MCF 10A (cell line): ENCODE measurements at regions not wholly inside any gene's neighbourhood (a gene's known extent, or its start where the extent isn't known, plus 50 kb on each side); places are given as distances from the start of the nearest gene placed in this dataset.

Experiments
- BruUV-seq: library from RNA; stranded (reverse); fragments of 400-500 nt; replicated peaks from 2 replicates; lab custom pipeline; 2021; lab: Mats Ljungman, UMichigan
- CTCF ChIA-PET: fragments of 300-600 bp; sonication (Branson Sonifier 250); formaldehyde crosslinking; extraction: SDS; loops from one replicate; lab custom pipeline; 2021; ENCODE audit warnings: antibody characterized with exemption, inconsistent platforms; lab: Yijun Ruan, JAX
- POLR2A ChIA-PET: fragments of 300-600, 350-650 bp; sonication (Branson Sonifier 250); formaldehyde crosslinking; extraction: SDS; loops from one replicate; lab custom pipeline; 2020; ENCODE audit warnings: antibody characterized with exemption, inconsistent platforms; lab: Yijun Ruan, JAX
- DNase-seq: peaks from one replicate; pipeline ENCODE4 v3.0.0-alpha.2; 2018; ENCODE audit not compliant: unreplicated experiment
- H3K27ac Mint-ChIP-seq: one replicate; pipeline ENCODE4 v1.8.0; 2022; ENCODE audit warnings: mild to moderate bottlenecking, low read depth, mixed read lengths; ENCODE audit not compliant: unreplicated experiment
- H3K27me3 Mint-ChIP-seq: one replicate; pipeline ENCODE4 v1.8.0; 2022; ENCODE audit warnings: mixed read lengths; ENCODE audit not compliant: insufficient read depth, unreplicated experiment
- H3K36me3 Mint-ChIP-seq: one replicate; pipeline ENCODE4 v1.8.0; 2022; ENCODE audit warnings: mild to moderate bottlenecking, moderate library complexity, mixed read lengths; ENCODE audit not compliant: insufficient read depth, unreplicated experiment
- H3K4me1 Mint-ChIP-seq: one replicate; pipeline ENCODE4 v1.8.0; 2022; ENCODE audit warnings: mixed read lengths; ENCODE audit not compliant: insufficient read depth, unreplicated experiment
- H3K4me3 Mint-ChIP-seq: one replicate; pipeline ENCODE4 v1.8.0; 2022; ENCODE audit warnings: mild to moderate bottlenecking, moderate library complexity, mixed read lengths; ENCODE audit not compliant: unreplicated experiment
- H3K9me3 Mint-ChIP-seq: one replicate; pipeline ENCODE4 v1.8.0; 2022; ENCODE audit warnings: mixed read lengths; ENCODE audit not compliant: unreplicated experiment
- intact Hi-C: fragments of 100-400 bp; cut with micrococcal nuclease; formaldehyde crosslinking; loops from 2 replicates; pipeline ENCODE4 v1.14.1; 2022
- TF ChIP-seq, protein P1 (sequence below): fragments of 200-600 bp; IDR thresholded peaks from one replicate; pipeline ENCODE4 v1.8.0; 2022; ENCODE audit warnings: antibody characterized with exemption, mild to moderate bottlenecking; ENCODE audit not compliant: unreplicated experiment

DNA sequence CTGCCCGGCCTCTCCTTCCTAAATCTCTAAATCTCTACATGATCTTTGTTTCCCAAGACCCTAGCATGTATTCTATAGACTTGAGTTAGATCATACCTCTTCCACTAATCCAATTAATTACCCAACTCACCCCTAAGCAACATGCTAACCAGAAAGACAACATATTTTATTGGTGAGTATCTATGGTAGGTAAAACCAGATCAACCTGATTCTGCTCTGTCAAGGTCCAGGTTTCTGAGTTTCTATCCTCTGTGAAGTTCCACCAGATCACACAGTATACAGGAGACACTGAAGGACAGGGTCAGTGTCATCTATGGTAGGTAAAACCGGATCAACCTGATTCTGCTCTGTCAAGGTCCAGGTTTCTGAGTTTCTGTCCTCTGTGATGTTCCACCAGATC lies 363.2 kb upstream of the MARCKS start:
- no peaks in the 10 kb centered on the region for H3K36me3 Mint-ChIP-seq
- H3K27me3 Mint-ChIP-seq = no peaks in the 10 kb centered on the region
- intact Hi-C loops = no loop called here

DNA sequence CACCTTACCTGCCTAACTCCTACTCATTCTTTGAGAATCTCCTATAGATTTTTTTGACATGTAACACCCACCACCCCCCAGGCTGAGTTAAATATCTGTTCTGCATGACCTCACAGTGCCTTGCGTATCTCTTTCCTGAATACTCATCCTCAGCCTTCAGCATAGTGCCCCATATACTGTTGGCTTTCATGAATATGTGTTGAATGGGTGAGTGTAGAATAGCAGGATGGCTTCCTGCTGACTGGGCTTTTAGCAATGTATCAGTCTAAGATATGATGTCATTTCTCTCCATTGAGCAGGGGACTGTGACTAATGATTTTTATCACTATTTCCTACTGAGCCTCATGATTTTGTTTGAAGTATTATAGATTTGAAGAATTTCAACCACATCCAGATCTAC lies 361.6 kb upstream of the MARCKS start:
- intact Hi-C loops = no loop called here
- Mint-ChIP-seq H3K4me3 (no peak overlapping the region), H3K27me3 (no peaks in the 10 kb centered on the region), H3K9me3 (no peaks in the 10 kb centered on the region), H3K27ac (no peak overlapping the region), H3K4me1 (no peaks in the 10 kb centered on the region), H3K36me3 (no peaks in the 10 kb centered on the region)
- POLR2A ChIA-PET = no interaction called here
- BruUV-seq = no TSS peak
- CTCF ChIA-PET = no interaction called here
- no peak for DNase-seq
- TF ChIP-seq, protein P1, sequence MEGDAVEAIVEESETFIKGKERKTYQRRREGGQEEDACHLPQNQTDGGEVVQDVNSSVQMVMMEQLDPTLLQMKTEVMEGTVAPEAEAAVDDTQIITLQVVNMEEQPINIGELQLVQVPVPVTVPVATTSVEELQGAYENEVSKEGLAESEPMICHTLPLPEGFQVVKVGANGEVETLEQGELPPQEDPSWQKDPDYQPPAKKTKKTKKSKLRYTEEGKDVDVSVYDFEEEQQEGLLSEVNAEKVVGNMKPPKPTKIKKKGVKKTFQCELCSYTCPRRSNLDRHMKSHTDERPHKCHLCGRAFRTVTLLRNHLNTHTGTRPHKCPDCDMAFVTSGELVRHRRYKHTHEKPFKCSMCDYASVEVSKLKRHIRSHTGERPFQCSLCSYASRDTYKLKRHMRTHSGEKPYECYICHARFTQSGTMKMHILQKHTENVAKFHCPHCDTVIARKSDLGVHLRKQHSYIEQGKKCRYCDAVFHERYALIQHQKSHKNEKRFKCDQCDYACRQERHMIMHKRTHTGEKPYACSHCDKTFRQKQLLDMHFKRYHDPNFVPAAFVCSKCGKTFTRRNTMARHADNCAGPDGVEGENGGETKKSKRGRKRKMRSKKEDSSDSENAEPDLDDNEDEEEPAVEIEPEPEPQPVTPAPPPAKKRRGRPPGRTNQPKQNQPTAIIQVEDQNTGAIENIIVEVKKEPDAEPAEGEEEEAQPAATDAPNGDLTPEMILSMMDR = no peak

More for the DNA sequence above, 363.2 kb upstream of the MARCKS start:
- Mint-ChIP-seq H3K9me3 (no peaks in the 10 kb centered on the region), H3K4me3 (no peak overlapping the region), H3K27ac (no peak overlapping the region), H3K4me1 (no peaks in the 10 kb centered on the region)
- ChIA-PET CTCF (interaction anchor here (0.6 kb wide), 1 partner anchor 365 kb away, joined by 4 read pairs; no protein-coding TSS in a partner anchor), POLR2A (no interaction called here)
- BruUV-seq = no TSS peak
- TF ChIP-seq, protein P1 = no peak
- no peak for DNase-seq

DNA sequence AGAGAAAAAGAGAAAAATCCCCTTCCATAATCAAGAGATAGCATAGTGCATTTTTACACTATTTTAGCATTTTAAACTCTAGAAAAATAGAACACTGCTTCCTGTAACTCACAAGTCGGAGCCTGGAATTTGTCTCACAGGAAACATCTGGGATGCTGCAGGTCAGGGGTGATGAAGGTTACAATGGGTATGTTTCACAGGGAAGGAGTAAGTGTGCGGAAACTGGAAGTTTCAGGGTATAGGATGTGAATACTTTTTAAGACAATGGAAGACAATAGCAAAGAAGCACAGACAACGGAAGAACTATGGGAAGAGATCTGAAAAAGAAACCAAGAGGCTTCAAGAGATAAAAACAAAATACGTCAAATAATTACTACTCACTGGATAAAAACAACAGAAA lies 361.0 kb upstream of the MARCKS start:
- H3K4me3 Mint-ChIP-seq = no peak overlapping the region
- intact Hi-C loops = no loop called here
- DNase-seq = no peak
- H3K4me1 Mint-ChIP-seq = no peaks in the 10 kb centered on the region
- CTCF ChIA-PET = no interaction called here
- no peak overlapping the region for H3K27ac Mint-ChIP-seq
- no peaks in the 10 kb centered on the region for H3K36me3 Mint-ChIP-seq
- POLR2A ChIA-PET = no interaction called here
- H3K9me3 Mint-ChIP-seq = no peaks in the 10 kb centered on the region
- H3K27me3 Mint-ChIP-seq = no peaks in the 10 kb centered on the region
- BruUV-seq = no TSS peak
- TF ChIP-seq, protein P1 = no peak

DNA sequence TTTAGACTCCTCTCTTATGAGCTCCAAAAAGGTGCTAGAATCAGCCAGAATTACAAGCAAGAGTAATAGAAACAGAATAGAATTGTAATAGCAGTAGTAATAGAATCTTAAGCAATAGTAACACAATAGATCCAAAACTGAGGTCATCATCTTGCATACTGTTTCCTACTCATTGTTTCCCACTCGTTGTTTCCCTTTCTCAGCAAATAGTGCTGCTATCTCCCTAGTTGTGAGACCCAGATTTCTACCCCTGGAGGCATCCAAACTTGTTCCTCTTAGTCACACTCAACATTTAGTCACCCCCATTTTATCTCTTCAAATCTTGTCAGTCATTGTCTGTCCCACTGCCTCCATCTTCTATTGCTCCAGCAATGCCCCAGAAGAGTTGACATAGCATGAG lies 356.9 kb upstream of the MARCKS start:
- Mint-ChIP-seq H3K9me3 (no peaks in the 10 kb centered on the region), H3K27ac (no peak overlapping the region), H3K27me3 (no peaks in the 10 kb centered on the region), H3K36me3 (no peaks in the 10 kb centered on the region), H3K4me1 (no peaks in the 10 kb centered on the region), H3K4me3 (no peak overlapping the region)
- TF ChIP-seq, protein P1 = no peak
- CTCF ChIA-PET = interaction anchor here (0.7 kb wide), 1 partner anchor 539 kb away, joined by 4 read pairs; no protein-coding TSS in a partner anchor
- DNase-seq = no peak
- POLR2A ChIA-PET = no interaction called here
- no TSS peak for BruUV-seq
- intact Hi-C loops = no loop called here
